Right ventricle myocardium inferior (tissue), 1 donor: ENCODE measurements at regions not wholly inside any gene's neighbourhood (a gene's known extent, or its start where the extent isn't known, plus 50 kb on each side); places are given as distances from the start of the nearest gene placed in this dataset.

Experiments used
- ATAC-seq: fragments of 200-7000 bp; cut with Tn5 transposase; one replicate; pipeline ENCODE4 v1.9.1; 2020; ENCODE audit warnings: mild to moderate bottlenecking, moderate library complexity
- DNase-seq: peaks from one replicate; pipeline ENCODE4 v3.0.0; 2021; ENCODE audit errors: missing footprints
- intact Hi-C: fragments of 100-400 bp; cut with DNase I; formaldehyde crosslinking; loops from one replicate; pipeline ENCODE4 v1.11.0; 2022
- donor health status: DM: no; HTN: yes; CAD: no; lungs with severe emphysema.

GRCh38 chr10:28250782-28251181 is 52.1 kb downstream of the MPP7 start:
- intact Hi-C loops, result loop anchor here (2.0 to 5.0 kb wide), 2 partner anchors 52 to 132 kb away; partner anchors contain the start of gene MPP7
- no peak for ATAC-seq
- DNase-seq, result no peak

GRCh38 chr10:28250358-28250757 is 52.5 kb downstream of the MPP7 start:
- intact Hi-C loops, result loop anchor here (2.0 to 5.0 kb wide), 2 partner anchors 52 to 132 kb away; partner anchors contain the start of gene MPP7
- no peak for ATAC-seq
- DNase-seq, result no peak

- ATAC-seq, result no peak
- intact Hi-C loops, result no loop called here
- DNase-seq, result no peak
Observed at GRCh38 chr10:28249512-28249911, 53.4 kb downstream of the MPP7 start.

GRCh38 chr10:28248092-28248491 is 54.8 kb downstream of the MPP7 start:
- DNase-seq (peak; percentile 62), ATAC-seq (peak; percentile 64)

GRCh38 chr10:28246023-28246422 is 56.8 kb downstream of the MPP7 start:
- intact Hi-C loops, result no loop called here
- DNase-seq, result no peak
- no peak for ATAC-seq

More at GRCh38 chr10:28248092-28248491, 54.8 kb downstream of the MPP7 start:
- intact Hi-C loops, result no loop called here

GRCh38 chr10:28243923-28244322 is 58.9 kb downstream of the MPP7 start:
- ATAC-seq (no peak), DNase-seq (no peak)
- intact Hi-C loops, result loop anchor here (5.0 kb wide), 3 partner anchors 502 to 797 kb away; no protein-coding TSS in a partner anchor

- no peak for DNase-seq
- ATAC-seq, result no peak
- intact Hi-C loops, result loop anchor here (5.0 kb wide), 3 partner anchors 500 to 795 kb away; no protein-coding TSS in a partner anchor
Observed at GRCh38 chr10:28242555-28243204, 60.2 kb downstream of the MPP7 start.

- peak; percentile 67 for ATAC-seq
- DNase-seq, result no peak
- intact Hi-C loops, result loop anchor here (5.0 kb wide), 3 partner anchors 500 to 795 kb away; no protein-coding TSS in a partner anchor
Observed at GRCh38 chr10:28241741-28242399, 61.0 kb downstream of the MPP7 start.

GRCh38 chr10:28240400-28240799 is 62.5 kb downstream of the MPP7 start:
- intact Hi-C loops, result loop anchor here (5.0 kb wide), 3 partner anchors 498 to 793 kb away; no protein-coding TSS in a partner anchor
- ATAC-seq, result no peak
- DNase-seq, result no peak

GRCh38 chr10:28236591-28236990 is 66.3 kb downstream of the MPP7 start:
- DNase-seq, result no peak
- no peak for ATAC-seq
- intact Hi-C loops, result no loop called here

- DNase-seq (no peak), ATAC-seq (no peak)
- intact Hi-C loops, result no loop called here
Observed at GRCh38 chr10:28220811-28221210, 82.1 kb downstream of the MPP7 start.

- DNase-seq (no peak), ATAC-seq (no peak)
- intact Hi-C loops, result no loop called here
Observed at GRCh38 chr10:28219251-28219650, 83.6 kb downstream of the MPP7 start.

GRCh38 chr10:28217848-28218247 is 85.0 kb downstream of the MPP7 start:
- intact Hi-C loops, result no loop called here
- DNase-seq (no peak), ATAC-seq (no peak)

GRCh38 chr10:28215930-28216329 is 86.9 kb downstream of the MPP7 start:
- intact Hi-C loops, result no loop called here
- ATAC-seq, result no peak
- DNase-seq, result no peak

- intact Hi-C loops, result no loop called here
- no peak for DNase-seq
- no peak for ATAC-seq
Observed at GRCh38 chr10:28214219-28214618, 88.6 kb downstream of the MPP7 start.

GRCh38 chr10:28211759-28212158 is 91.1 kb downstream of the MPP7 start:
- DNase-seq (no peak), ATAC-seq (no peak)
- intact Hi-C loops, result no loop called here

GRCh38 chr10:28207799-28208198 is 95.1 kb downstream of the MPP7 start:
- no peak for ATAC-seq
- no peak for DNase-seq
- intact Hi-C loops, result no loop called here

GRCh38 chr10:28202941-28203352 is 99.9 kb downstream of the MPP7 start:
- peak; percentile 97 for ATAC-seq
- intact Hi-C loops, result no loop called here

GRCh38 chr10:28201410-28202400 is 101.2 kb downstream of the MPP7 start:
- DNase-seq (no peak), ATAC-seq (no peak)
- intact Hi-C loops, result no loop called here

More at GRCh38 chr10:28202941-28203352, 99.9 kb downstream of the MPP7 start:
- DNase-seq, result no peak
